Fibroblast of lung (primary cell): ENCODE measurements at regions not wholly inside any gene's neighbourhood (a gene's known extent, or its start where the extent isn't known, plus 50 kb on each side); places are given as distances from the start of the nearest gene placed in this dataset.

ENCODE experiments used
- CTCF ChIP-seq, 2 donors: IDR thresholded peaks in 1 of 2; conservative IDR thresholded peaks in 1 of 2; 1 replicate in 1 of 2; 2 replicates in 1 of 2; pipeline ENCODE4 v1.5.1; 2011 to 2012; ENCODE audit warnings: low read length in 2 of 2, control low read depth in 1 of 2, inconsistent platforms in 1 of 2, low read depth in 1 of 2, mild to moderate bottlenecking in 1 of 2
- EZH2 ChIP-seq: IDR thresholded peaks from 2 replicates; pipeline ENCODE4 v1.5.1; 2012; ENCODE audit warnings: low read length, control low read depth, mild to moderate bottlenecking; ENCODE audit errors: missing control alignments

- TF ChIP-seq CTCF (conservative IDR thresholded peaks at IDR 0.05 in 1 of 2, IDR thresholded peaks at IDR 0.05 in 1 of 2; ENCODE audit: low read depth in 1 of 2, low read length in 2 of 2), result no peak
- no peak for TF ChIP-seq EZH2
These were observed 522.3 kb downstream of the COL11A1 start for GRCh38 chr1:102586022-102586421.
